Cardiac muscle cell (in vitro differentiated cells and primary cell): ENCODE measurements at regions not wholly inside any gene's neighbourhood (a gene's known extent, or its start where the extent isn't known, plus 50 kb on each side); places are given as distances from the start of the nearest gene placed in this dataset.

Experiments used
- DNase-seq, 2 donors: peaks; one replicate each; pipeline versions ENCODE4 v3.0.0 to v3.0.0-alpha.2; 2010 to 2017; ENCODE audit warnings: low read depth in 1 of 2, low spot score in 1 of 2
- H3K27ac ChIP-seq: fragments of 200-600 bp; sonication (generic); 2 replicates; pipeline ENCODE4 v1.5.1; 2016
- H3K27me3 ChIP-seq: fragments of 200-600 bp; sonication (generic); 2 replicates; pipeline ENCODE4 v1.6.0; 2016; ENCODE audit warnings: control low read depth
- H3K36me3 ChIP-seq: fragments of 200-600 bp; sonication (generic); 2 replicates; pipeline ENCODE4 v1.5.1; 2016; ENCODE audit warnings: control low read depth
- H3K4me1 ChIP-seq: fragments of 200-600 bp; sonication (generic); 2 replicates; pipeline ENCODE4 v1.8.1; 2017; ENCODE audit warnings: low read depth, mild to moderate bottlenecking, mixed run types
- H3K4me3 ChIP-seq: fragments of 200-600 bp; sonication (generic); 2 replicates; pipeline ENCODE4 v1.5.1; 2016; ENCODE audit warnings: mild to moderate bottlenecking
- H3K9me3 ChIP-seq: fragments of 200-600 bp; sonication (generic); 2 replicates; pipeline ENCODE4 v1.5.1; 2017; ENCODE audit warnings: low read depth, mild to moderate bottlenecking, control low read depth
- TF ChIP-seq, protein P1 (sequence below): IDR thresholded peaks from 2 replicates; pipeline ENCODE4 v1.5.1; 2012; ENCODE audit warnings: low read depth, mild to moderate bottlenecking, low read length

DNA sequence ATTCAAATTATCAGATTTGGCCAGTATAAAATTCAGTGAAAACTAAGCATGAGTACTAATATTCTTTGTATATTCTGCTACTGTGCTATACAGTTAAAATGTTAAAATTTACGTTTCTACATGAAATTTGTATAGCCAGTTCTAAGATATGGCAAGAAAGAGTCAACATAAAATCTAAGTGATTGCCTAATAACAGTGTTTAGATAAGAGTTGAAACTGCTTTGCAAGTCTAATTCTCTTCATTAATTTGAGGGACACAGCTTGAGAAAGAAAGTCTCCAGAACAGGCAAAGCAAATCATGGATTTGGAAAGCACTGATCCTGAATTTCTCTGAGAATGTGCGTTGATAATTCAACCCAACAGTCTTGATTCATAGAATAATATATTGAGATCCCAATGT is 630.9 kb upstream of the USP24 start:
- Histone ChIP-seq H3K9me3 (no peaks in the 10 kb centered on the region), H3K36me3 (no peaks in the 10 kb centered on the region), H3K27me3 (no peaks in the 10 kb centered on the region), H3K4me1 (no peaks in the 10 kb centered on the region), H3K4me3 (no peak overlapping the region), H3K27ac (no peak overlapping the region)
- TF ChIP-seq, protein P1, sequence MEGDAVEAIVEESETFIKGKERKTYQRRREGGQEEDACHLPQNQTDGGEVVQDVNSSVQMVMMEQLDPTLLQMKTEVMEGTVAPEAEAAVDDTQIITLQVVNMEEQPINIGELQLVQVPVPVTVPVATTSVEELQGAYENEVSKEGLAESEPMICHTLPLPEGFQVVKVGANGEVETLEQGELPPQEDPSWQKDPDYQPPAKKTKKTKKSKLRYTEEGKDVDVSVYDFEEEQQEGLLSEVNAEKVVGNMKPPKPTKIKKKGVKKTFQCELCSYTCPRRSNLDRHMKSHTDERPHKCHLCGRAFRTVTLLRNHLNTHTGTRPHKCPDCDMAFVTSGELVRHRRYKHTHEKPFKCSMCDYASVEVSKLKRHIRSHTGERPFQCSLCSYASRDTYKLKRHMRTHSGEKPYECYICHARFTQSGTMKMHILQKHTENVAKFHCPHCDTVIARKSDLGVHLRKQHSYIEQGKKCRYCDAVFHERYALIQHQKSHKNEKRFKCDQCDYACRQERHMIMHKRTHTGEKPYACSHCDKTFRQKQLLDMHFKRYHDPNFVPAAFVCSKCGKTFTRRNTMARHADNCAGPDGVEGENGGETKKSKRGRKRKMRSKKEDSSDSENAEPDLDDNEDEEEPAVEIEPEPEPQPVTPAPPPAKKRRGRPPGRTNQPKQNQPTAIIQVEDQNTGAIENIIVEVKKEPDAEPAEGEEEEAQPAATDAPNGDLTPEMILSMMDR = no peak
- DNase-seq = peak in 1 of 2 donors; percentile 17

DNA sequence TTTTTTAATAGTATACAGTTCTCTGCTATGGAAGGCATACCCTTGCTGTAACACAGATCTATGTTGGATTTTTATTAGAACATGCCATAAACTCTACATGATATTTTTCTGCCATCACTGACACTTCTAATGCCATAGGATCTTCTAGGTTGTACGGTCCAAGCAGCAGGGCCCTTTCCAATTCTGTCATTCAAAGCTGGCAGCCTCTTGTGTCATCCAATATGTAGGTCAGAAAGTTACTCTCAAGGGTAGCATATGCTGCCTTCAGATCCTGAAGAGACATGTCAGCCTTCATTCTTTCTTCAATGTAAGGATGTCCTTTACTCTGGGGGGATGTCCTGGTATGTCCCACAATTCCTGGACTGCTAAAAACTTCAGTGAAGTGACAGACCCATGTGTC is 629.2 kb upstream of the USP24 start:
- H3K9me3 ChIP-seq = no peaks in the 10 kb centered on the region
- no peaks in the 10 kb centered on the region for H3K36me3 ChIP-seq
- no peaks in the 10 kb centered on the region for H3K27me3 ChIP-seq
- H3K4me3 ChIP-seq = no peak overlapping the region
- TF ChIP-seq, protein P1 = no peak
- H3K27ac ChIP-seq = no peak overlapping the region
- H3K4me1 ChIP-seq = no peaks in the 10 kb centered on the region
- DNase-seq = no peak

DNA sequence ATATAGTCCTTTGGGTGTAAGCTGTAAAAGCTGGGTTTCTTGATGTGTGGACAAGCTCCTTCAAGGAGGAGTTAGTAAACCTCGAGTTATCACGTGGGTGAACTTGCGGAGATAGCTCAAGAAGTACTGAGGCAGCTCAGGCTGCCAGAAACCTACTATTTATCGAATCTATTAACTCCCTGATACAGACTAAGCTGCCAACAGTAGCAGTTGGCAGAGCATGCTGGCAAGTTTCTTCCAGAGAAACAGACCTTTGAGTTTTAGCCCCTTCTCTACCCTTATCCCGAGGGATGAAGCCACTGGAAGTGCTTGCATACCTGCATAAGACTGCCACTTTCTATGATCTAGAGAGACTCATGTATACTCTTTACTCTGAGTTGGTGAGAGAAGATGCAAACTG is 624.5 kb upstream of the USP24 start:
- H3K4me3 ChIP-seq = no peak overlapping the region
- no peaks in the 10 kb centered on the region for H3K9me3 ChIP-seq
- H3K27ac ChIP-seq = no peak overlapping the region
- H3K27me3 ChIP-seq = no peaks in the 10 kb centered on the region
- H3K36me3 ChIP-seq = no peaks in the 10 kb centered on the region
- H3K4me1 ChIP-seq = no peaks in the 10 kb centered on the region
- no peak for DNase-seq
- TF ChIP-seq, protein P1 = no peak

DNA sequence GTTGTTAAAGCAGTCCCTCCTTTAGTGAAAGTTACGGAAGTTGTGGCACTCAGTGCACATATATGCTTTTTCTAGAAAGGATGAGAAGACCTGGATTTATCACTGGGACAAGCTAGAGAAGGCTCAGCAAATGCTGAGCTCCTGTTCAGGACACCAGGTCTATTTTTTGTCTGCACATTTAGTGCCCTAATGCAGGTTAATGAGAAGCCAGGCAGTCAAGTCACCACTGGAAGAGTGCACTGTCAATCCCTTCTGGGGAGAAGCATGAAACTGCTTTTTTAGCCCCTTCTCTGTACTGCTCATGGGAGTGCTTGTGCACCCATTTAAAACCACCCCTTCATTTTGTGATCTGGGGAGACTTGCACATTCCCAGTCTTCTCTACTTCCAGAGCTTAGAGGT is 624.1 kb upstream of the USP24 start:
- DNase-seq = no peak
- no peaks in the 10 kb centered on the region for H3K9me3 ChIP-seq
- TF ChIP-seq, protein P1 = no peak

DNA sequence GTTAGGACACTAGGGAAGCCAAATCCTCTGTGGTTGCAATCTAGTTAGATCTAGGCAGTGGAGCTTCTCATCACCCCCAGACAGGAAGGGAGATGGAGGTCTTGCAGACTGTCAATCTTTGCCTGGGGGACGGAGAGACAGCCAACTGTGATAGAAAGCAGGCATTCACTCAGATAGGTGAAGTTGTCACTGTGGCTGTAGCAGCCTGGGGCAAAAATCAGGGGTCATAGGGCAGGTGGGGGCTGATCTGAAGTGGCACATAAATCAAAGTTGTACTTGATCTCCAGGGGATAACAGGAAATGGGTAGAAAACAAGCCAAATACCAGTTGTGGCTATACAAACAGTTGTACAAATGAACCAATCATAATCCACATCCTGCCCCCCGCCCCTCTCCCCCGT is 620.9 kb upstream of the USP24 start:
- no peak for DNase-seq
- Histone ChIP-seq H3K36me3 (no peaks in the 10 kb centered on the region), H3K4me3 (no peak overlapping the region), H3K4me1 (no peaks in the 10 kb centered on the region), H3K27ac (no peak overlapping the region), H3K9me3 (no peaks in the 10 kb centered on the region), H3K27me3 (no peaks in the 10 kb centered on the region)
- TF ChIP-seq, protein P1 = no peak

More for the DNA sequence above, 624.1 kb upstream of the USP24 start:
- H3K4me3 ChIP-seq = no peak overlapping the region
- H3K27me3 ChIP-seq = no peaks in the 10 kb centered on the region
- H3K27ac ChIP-seq = no peak overlapping the region
- no peaks in the 10 kb centered on the region for H3K36me3 ChIP-seq
- H3K4me1 ChIP-seq = no peaks in the 10 kb centered on the region
